NT2/D1 (cell line): ENCODE measurements at regions not wholly inside any gene's neighbourhood (a gene's known extent, or its start where the extent isn't known, plus 50 kb on each side); places are given as distances from the start of the nearest gene placed in this dataset.

Experiments used
- DNase-seq: peaks from one replicate; pipeline ENCODE4 v3.0.0-alpha.2; 2011; ENCODE audit warnings: low read depth, low spot score
- H3K27me3 ChIP-seq: 2 replicates; pipeline ENCODE4 v1.6.0; 2011; ENCODE audit warnings: mild to moderate bottlenecking; ENCODE audit not compliant: insufficient read length, insufficient read depth
- H3K36me3 ChIP-seq: 2 replicates; pipeline ENCODE4 v1.6.1; 2011; ENCODE audit warnings: mild to moderate bottlenecking, low read length, mixed read lengths; ENCODE audit not compliant: insufficient read depth, insufficient read length
- H3K4me1 ChIP-seq: 2 replicates; pipeline ENCODE4 v1.5.1; 2011; ENCODE audit not compliant: insufficient read depth, insufficient read length
- H3K4me3 ChIP-seq: 2 replicates; pipeline ENCODE4 v1.5.1; 2011; ENCODE audit warnings: low read depth; ENCODE audit not compliant: insufficient read length
- H3K9ac ChIP-seq: 2 replicates; pipeline ENCODE4 v1.6.0; 2011; ENCODE audit warnings: low read depth; ENCODE audit not compliant: insufficient read length
- H3K9me3 ChIP-seq: 2 replicates; pipeline ENCODE4 v1.5.1; 2011; ENCODE audit warnings: mild to moderate bottlenecking, low read length; ENCODE audit not compliant: insufficient read depth
- SUZ12 ChIP-seq: IDR thresholded peaks from 2 replicates; pipeline ENCODE4 v1.6.1; 2011; ENCODE audit not compliant: insufficient read length, insufficient read depth; ENCODE audit errors: extremely low read depth
- YY1 ChIP-seq: IDR thresholded peaks from 2 replicates; pipeline ENCODE4 v1.6.1; 2011; ENCODE audit not compliant: insufficient read length, insufficient read depth
- ZNF274 ChIP-seq: IDR thresholded peaks from 2 replicates; pipeline ENCODE4 v1.6.1; 2011; ENCODE audit warnings: mild to moderate bottlenecking, low read depth, low read length

DNA sequence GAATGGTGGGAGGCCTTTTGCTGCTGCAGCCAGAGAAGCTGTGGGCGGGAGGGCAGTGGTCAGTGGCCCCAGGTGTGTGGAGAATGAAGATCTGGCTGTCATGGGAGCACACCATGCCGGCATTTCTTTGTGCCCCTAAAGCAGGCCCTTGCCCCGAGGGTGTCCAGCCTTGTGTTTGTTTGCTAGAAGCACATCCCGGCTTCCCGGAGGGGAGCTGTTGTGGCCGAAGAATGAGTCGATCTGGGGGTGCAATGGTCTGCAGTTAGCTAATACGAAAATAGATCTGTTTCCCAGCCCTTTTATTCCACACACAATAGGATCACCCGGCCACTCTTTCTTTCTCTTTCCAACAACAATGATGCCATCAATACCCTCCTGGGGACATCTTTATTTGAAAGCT is 228.8 kb downstream of the CBLN1 start:
- no peak for DNase-seq
- H3K36me3 ChIP-seq, result no peaks in the 10 kb centered on the region
- H3K27me3 ChIP-seq, result no peaks in the 10 kb centered on the region

GRCh38 chr16:49051576-49051975 is 230.1 kb downstream of the CBLN1 start:
- H3K27me3 ChIP-seq, result no peaks in the 10 kb centered on the region
- H3K4me1 ChIP-seq, result peaks cover 15% of the 10 kb centered on the region
- TF ChIP-seq ZNF274 (no peak), YY1 (no peak), SUZ12 (no peak)
- H3K36me3 ChIP-seq, result no peaks in the 10 kb centered on the region
- no peak overlapping the region for H3K9ac ChIP-seq
- no peaks in the 10 kb centered on the region for H3K9me3 ChIP-seq
- no peak for DNase-seq
- H3K4me3 ChIP-seq, result no peak overlapping the region

More for the DNA sequence above, 228.8 kb downstream of the CBLN1 start:
- Histone ChIP-seq H3K9me3 (no peaks in the 10 kb centered on the region), H3K4me1 (peaks cover 16% of the 10 kb centered on the region), H3K9ac (no peak overlapping the region), H3K4me3 (no peak overlapping the region)
- no peak for TF ChIP-seq SUZ12
- TF ChIP-seq ZNF274, result no peak
- TF ChIP-seq YY1, result no peak

DNA sequence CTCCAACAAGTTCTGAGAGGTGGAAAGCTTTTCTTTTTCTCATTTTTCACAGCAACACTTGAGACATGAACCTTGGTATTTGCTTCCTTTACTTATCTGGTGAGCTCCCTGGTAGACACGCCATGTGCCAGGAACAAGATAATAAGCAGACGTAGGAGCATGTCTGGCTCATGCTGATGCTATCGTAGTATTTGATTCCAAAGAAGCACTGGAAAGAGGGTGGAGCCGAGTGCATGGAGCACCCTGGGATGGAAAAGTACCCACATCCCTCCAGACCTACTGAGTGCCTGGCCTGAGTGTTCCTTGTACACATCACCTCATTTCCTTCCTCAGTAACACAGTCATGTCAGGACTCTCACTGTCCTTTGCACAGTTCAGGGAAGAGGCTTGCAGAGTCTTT is 231.0 kb downstream of the CBLN1 start:
- Histone ChIP-seq H3K4me1 (peaks cover 9% of the 10 kb centered on the region), H3K9me3 (no peaks in the 10 kb centered on the region)
- no peak for DNase-seq

DNA sequence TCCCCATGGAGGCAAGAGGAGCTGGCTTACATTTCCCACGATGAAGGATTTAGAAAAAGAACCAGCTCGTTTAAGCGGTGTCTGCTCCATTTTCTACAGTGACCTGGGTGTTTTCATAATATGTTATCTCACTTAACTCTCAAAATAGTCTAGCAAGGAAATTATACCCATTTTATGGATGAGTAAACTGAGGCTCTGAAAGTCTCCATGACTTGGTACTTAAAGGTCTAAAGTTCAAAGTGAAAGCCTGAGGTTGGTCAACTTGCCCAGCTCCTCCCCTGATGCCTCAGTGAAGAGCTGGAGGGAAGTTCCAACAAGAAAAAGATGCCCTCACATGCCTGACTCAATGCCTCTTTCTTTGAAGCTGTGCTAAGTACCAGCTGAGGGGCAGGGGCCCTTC is 232.0 kb downstream of the CBLN1 start:
- TF ChIP-seq ZNF274, result no peak
- no peak for TF ChIP-seq YY1
- no peak for TF ChIP-seq SUZ12
- H3K9ac ChIP-seq, result no peak overlapping the region
- DNase-seq, result no peak
- H3K27me3 ChIP-seq, result no peaks in the 10 kb centered on the region
- no peaks in the 10 kb centered on the region for H3K36me3 ChIP-seq
- H3K4me1 ChIP-seq, result peaks cover 9% of the 10 kb centered on the region
- no peaks in the 10 kb centered on the region for H3K9me3 ChIP-seq
- H3K4me3 ChIP-seq, result no peak overlapping the region

More for the DNA sequence above, 231.0 kb downstream of the CBLN1 start:
- Histone ChIP-seq H3K27me3 (no peaks in the 10 kb centered on the region), H3K4me3 (no peak overlapping the region), H3K9ac (no peak overlapping the region), H3K36me3 (no peaks in the 10 kb centered on the region)
- TF ChIP-seq ZNF274 (no peak), YY1 (no peak), SUZ12 (no peak)

GRCh38 chr16:49049191-49049590 is 232.4 kb downstream of the CBLN1 start:
- TF ChIP-seq YY1 (no peak), ZNF274 (no peak), SUZ12 (no peak)
- Histone ChIP-seq H3K36me3 (no peaks in the 10 kb centered on the region), H3K9me3 (no peaks in the 10 kb centered on the region), H3K4me3 (no peak overlapping the region), H3K9ac (no peak overlapping the region), H3K4me1 (peaks cover 9% of the 10 kb centered on the region), H3K27me3 (no peaks in the 10 kb centered on the region)
- no peak for DNase-seq

DNA sequence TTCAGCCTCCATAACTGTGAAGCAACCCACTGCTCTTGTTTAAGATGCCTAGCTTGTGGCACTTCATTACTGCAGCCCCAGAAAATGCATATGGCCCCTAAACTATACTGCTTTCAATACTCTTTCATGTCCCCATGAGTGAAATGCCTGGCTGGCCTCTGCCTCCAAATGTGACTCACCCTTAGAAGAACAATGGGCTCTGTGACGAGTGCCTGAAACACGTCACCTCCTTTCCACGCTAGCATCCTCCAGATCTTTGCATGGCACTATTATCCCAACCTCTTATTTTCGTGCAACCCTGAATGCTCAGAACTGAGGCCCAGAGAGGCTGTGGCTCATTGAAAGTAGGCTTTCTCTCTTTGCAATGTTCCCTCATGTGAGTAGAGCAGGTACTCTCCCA is 233.1 kb downstream of the CBLN1 start:
- no peak overlapping the region for H3K9ac ChIP-seq
- no peaks in the 10 kb centered on the region for H3K9me3 ChIP-seq
- TF ChIP-seq YY1 (no peak), SUZ12 (no peak), ZNF274 (no peak)
- no peaks in the 10 kb centered on the region for H3K36me3 ChIP-seq
- H3K4me1 ChIP-seq, result peaks cover 9% of the 10 kb centered on the region
- no peak for DNase-seq
- H3K27me3 ChIP-seq, result no peaks in the 10 kb centered on the region
- H3K4me3 ChIP-seq, result no peak overlapping the region

GRCh38 chr16:49036126-49036525 is 245.5 kb downstream of the CBLN1 start:
- H3K9me3 ChIP-seq, result no peaks in the 10 kb centered on the region
- no peak overlapping the region for H3K9ac ChIP-seq
- TF ChIP-seq SUZ12 (no peak), YY1 (no peak), ZNF274 (no peak)
- H3K27me3 ChIP-seq, result no peaks in the 10 kb centered on the region
- no peaks in the 10 kb centered on the region for H3K36me3 ChIP-seq
- no peak for DNase-seq
- H3K4me3 ChIP-seq, result no peak overlapping the region
- no peaks in the 10 kb centered on the region for H3K4me1 ChIP-seq

GRCh38 chr16:49027420-49027819 is 254.2 kb downstream of the CBLN1 start:
- peaks cover 10% of the 10 kb centered on the region for H3K4me1 ChIP-seq
- H3K9ac ChIP-seq, result no peak overlapping the region
- no peaks in the 10 kb centered on the region for H3K27me3 ChIP-seq
- DNase-seq, result no peak
- TF ChIP-seq ZNF274 (no peak), YY1 (no peak), SUZ12 (no peak)
- no peak overlapping the region for H3K4me3 ChIP-seq
- no peaks in the 10 kb centered on the region for H3K9me3 ChIP-seq
- H3K36me3 ChIP-seq, result no peaks in the 10 kb centered on the region
